Caki2 (cell line): ENCODE measurements at regions not wholly inside any gene's neighbourhood (a gene's known extent, or its start where the extent isn't known, plus 50 kb on each side); places are given as distances from the start of the nearest gene placed in this dataset.
A peak's percentile ranks its signal among the peaks of the same experiment; 100 is the strongest.
"Not testable (repeated sequence)": the region's sequence is repeated elsewhere in the genome, so short reads cannot be mapped to it uniquely, and the experiment has no call there.

ENCODE experiments used
- DNase-seq: peaks from one replicate; pipeline ENCODE4 v3.0.0-alpha.2; 2015; ENCODE audit warnings: low read depth
- in situ Hi-C: cut with HindIII; loops from 2 replicates; pipeline ENCODE4 v1.10.0; 2016; ENCODE audit warnings: low sequenced_read_pairs, low pct_unique_long_range_greater_than_20kb, mixed read lengths

- no peak for DNase-seq
- in situ Hi-C loops = no loop called here
Observed at GRCh38 chr5:96232602-96233001, 200.4 kb downstream of the PCSK1 start.

GRCh38 chr5:96229188-96229587 is 203.9 kb downstream of the PCSK1 start:
- in situ Hi-C loops = no loop called here
- DNase-seq = no peak

GRCh38 chr5:96228408-96228807 is 204.6 kb downstream of the PCSK1 start:
- in situ Hi-C loops = no loop called here
- DNase-seq = no peak

GRCh38 chr5:96227957-96228356 is 205.1 kb downstream of the PCSK1 start:
- in situ Hi-C loops = no loop called here
- no peak for DNase-seq

- DNase-seq = no peak
- in situ Hi-C loops = no loop called here
Observed at GRCh38 chr5:96226941-96227552, 206.0 kb downstream of the PCSK1 start.

GRCh38 chr5:96222129-96222528 is 210.9 kb downstream of the PCSK1 start:
- in situ Hi-C loops = no loop called here
- DNase-seq = no peak

- in situ Hi-C loops = no loop called here
- no peak for DNase-seq
Observed at GRCh38 chr5:96220610-96221390, 212.2 kb downstream of the PCSK1 start.

GRCh38 chr5:96219580-96220281 is 213.3 kb downstream of the PCSK1 start:
- in situ Hi-C loops = no loop called here
- DNase-seq = peak; percentile 12

- in situ Hi-C loops = no loop called here
Observed at GRCh38 chr5:96218653-96219052, 214.4 kb downstream of the PCSK1 start.

GRCh38 chr5:96214442-96215197 is 218.4 kb downstream of the PCSK1 start:
- in situ Hi-C loops = no loop called here
- DNase-seq = peak; percentile 12

More at GRCh38 chr5:96218653-96219052, 214.4 kb downstream of the PCSK1 start:
- DNase-seq = no peak

- in situ Hi-C loops = no loop called here
Observed at GRCh38 chr5:96209829-96210228, 223.2 kb downstream of the PCSK1 start.

GRCh38 chr5:96207420-96207819 is 225.6 kb downstream of the PCSK1 start:
- no peak for DNase-seq
- in situ Hi-C loops = no loop called here

More at GRCh38 chr5:96209829-96210228, 223.2 kb downstream of the PCSK1 start:
- DNase-seq = no peak

GRCh38 chr5:96203761-96204160 is 229.3 kb downstream of the PCSK1 start:
- in situ Hi-C loops = no loop called here
- DNase-seq = no peak

- in situ Hi-C loops = no loop called here
- DNase-seq = no peak
Observed at GRCh38 chr5:96201503-96201902, 231.5 kb downstream of the PCSK1 start.

- no peak for DNase-seq
- in situ Hi-C loops = no loop called here
Observed at GRCh38 chr5:96200641-96201040, 232.4 kb downstream of the PCSK1 start.

GRCh38 chr5:96199713-96200183 is 233.3 kb downstream of the PCSK1 start:
- in situ Hi-C loops = no loop called here

GRCh38 chr5:96198356-96199058 is 234.5 kb downstream of the PCSK1 start:
- DNase-seq = no peak
- in situ Hi-C loops = no loop called here

More at GRCh38 chr5:96199713-96200183, 233.3 kb downstream of the PCSK1 start:
- DNase-seq = no peak

- DNase-seq, in situ Hi-C loops: not testable (repeated sequence)
Observed at GRCh38 chr5:96197767-96198166, 235.3 kb downstream of the PCSK1 start.
